Left renal pelvis (tissue), 4 donors: ENCODE measurements at regions not wholly inside any gene's neighbourhood (a gene's known extent, or its start where the extent isn't known, plus 50 kb on each side); places are given as distances from the start of the nearest gene placed in this dataset.

Source experiments
- DNase-seq, 4 donors: peaks; one replicate each; pipeline ENCODE4 v3.0.0-alpha.2; 2013; ENCODE audit warnings: low read depth in 4 of 4, low spot score in 3 of 4

- no peak for DNase-seq
Observed at GRCh38 chr10:130901311-130902165, 410.0 kb downstream of the TCERG1L start.

DNA sequence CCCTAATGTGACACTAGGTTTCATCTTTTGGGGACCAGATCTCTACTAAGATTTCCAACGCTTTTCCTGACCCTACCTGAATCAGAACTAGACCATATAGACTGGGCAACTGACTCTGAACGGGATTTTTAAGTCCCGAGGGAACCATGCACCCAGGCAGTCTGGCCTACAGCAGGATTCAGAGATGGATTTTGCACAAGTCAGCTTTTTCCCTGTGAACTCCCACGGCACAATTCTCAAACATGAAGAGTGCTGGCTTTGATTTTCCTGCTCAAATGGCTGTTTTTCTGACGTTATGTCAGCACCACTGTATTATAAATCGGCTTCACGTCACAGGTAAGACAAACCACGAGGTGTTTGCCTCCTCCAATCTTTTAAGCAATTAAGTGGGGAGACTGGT, 409.1 kb downstream of the TCERG1L start:
- DNase-seq = no peak

DNA sequence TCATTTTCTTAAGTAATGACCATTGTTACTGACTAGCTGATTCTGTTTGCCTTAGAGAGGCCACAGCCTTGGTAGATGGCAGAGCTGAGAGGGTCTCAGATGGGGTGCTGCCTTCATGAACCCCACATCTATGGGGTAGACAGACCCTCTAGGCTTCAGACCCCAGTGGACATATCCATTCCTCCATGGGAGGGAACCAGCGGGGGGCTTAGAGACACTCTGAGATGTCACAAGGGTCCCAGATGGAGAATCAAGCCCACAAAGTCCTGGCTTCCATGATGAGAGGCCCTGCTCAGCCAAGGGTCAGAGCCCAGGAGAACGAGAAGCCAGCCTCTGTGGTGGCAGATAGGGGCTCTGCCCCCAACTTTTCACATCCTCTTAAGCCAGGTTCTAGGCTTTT, 408.6 kb downstream of the TCERG1L start:
- DNase-seq = no peak

- DNase-seq = no peak
Observed at GRCh38 chr10:130904676-130905075, 406.8 kb downstream of the TCERG1L start.

GRCh38 chr10:130905386-130905785, 406.1 kb downstream of the TCERG1L start:
- no peak for DNase-seq

- DNase-seq = no peak
Observed at GRCh38 chr10:130905921-130906320, 405.6 kb downstream of the TCERG1L start.

DNA sequence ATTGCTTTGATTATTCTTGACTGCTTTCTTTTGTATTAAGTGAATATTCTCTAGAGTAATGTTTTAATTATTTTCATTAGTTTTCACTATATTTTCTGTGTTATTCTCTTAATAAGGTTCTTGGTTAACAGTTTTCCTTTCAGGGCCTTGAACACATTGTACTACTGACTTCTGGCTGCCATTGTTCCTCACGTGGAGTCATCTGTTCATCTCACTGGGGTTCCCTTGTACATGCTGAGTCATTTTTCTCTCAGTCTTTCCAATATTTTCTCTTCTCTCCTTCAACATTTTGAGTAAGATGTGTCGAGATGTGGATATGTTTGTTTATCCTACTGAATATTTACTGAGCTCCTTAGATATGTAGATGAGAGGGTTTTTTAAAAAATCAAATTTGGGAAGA, 400.7 kb downstream of the TCERG1L start:
- no peak for DNase-seq

DNA sequence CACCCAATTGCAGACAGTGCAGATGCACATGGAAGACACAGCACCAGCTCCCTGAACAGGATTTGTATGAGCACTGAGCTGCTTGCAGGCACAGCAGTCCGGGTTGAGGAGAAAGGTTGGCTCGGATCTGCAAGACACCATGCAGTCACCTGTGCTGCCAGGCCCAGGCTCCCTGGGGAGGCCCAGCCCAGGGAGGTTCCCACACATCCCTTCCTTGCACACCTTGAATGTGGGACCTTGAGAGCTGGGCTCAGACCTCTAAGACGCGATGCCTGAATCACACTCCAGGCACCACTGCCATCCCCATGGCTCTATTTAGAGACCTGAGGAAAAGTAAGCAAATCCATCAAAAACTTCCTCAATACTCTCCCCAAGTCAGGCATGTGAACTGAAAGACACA, 397.7 kb downstream of the TCERG1L start:
- DNase-seq = no peak

- no peak for DNase-seq
Observed at GRCh38 chr10:130914367-130914766, 397.2 kb downstream of the TCERG1L start.

GRCh38 chr10:130915065-130915464, 396.5 kb downstream of the TCERG1L start:
- DNase-seq = no peak

GRCh38 chr10:130921461-130921860, 390.1 kb downstream of the TCERG1L start:
- DNase-seq = no peak

DNA sequence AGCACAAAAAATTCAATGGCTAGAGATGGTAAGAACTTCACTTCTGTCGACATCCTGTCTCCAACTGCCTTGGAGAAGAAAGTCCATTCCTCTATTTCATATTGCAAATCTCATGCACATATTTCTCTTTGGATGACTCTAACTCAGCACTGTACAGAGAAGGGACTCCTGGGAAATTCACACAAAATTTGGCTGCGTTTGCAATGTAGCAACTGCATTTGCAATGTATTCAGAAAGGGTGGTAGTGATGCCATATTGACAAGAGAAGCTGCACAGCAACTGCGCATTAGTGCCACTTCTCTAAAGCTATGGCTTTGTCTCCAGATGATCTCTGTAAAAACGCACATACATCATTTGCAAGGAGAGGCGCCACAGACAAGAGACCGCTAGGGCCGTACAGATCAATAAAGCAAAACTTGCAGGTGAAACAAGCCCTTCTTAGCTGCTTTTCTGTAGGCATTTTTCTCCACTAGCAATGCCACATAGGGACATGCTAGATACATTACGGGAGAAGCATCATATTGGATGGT, 389.5 kb downstream of the TCERG1L start:
- DNase-seq = no peak

DNA sequence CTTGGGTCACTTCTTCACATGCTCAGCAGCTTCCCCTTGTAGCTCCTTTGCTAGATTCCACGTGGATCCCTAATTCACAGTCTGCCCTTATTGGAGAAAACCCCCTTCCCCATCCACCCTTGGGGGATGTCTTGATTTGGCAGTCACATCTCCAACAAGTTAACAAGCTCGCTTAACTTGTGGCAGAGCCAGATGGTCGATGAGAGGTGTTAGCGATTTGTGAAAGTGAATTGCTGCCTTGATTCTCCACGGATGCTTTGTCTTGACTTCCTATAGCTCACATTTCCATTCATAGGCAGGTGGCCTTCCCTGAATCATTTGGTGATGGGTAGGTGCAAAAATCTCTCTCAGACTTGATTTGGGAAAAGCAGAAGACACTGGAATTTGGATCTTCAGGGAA, 387.9 kb downstream of the TCERG1L start:
- no peak for DNase-seq

DNA sequence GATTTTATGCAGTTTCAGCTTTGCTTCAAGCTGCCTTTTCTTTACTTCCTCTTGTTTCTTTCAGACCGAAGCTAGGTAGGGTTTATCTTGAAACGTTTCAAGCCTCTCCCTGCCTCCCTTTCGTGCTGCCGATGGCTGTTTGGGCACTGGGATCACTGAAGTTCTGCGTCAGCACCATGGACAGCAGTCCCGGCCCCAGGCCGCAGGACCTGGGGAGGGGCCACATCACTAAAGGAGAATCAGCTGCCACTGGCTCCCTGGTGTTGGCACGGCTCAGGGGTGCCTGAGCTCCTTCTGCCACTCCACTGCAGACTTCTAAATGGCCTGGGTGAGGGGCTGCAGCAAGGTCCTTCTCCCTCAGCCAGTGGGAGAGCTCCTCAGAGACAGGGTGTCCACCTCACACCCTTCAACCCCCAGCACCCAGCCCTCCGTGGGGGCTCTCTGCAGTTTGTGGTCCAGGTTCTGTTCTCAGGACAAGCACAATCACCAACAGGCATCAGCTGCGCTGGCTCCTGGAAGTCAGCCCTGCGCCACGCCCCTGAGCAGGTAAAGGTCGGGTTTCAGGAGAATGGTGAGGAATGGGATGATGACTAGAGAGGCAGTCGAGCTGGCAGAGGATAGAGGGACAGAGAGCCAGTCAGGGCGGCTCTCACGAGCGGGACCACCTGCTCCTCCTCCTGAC, 387.2 kb downstream of the TCERG1L start:
- peak in 2 of 4 donors; percentile 38 to 59 for DNase-seq

DNA sequence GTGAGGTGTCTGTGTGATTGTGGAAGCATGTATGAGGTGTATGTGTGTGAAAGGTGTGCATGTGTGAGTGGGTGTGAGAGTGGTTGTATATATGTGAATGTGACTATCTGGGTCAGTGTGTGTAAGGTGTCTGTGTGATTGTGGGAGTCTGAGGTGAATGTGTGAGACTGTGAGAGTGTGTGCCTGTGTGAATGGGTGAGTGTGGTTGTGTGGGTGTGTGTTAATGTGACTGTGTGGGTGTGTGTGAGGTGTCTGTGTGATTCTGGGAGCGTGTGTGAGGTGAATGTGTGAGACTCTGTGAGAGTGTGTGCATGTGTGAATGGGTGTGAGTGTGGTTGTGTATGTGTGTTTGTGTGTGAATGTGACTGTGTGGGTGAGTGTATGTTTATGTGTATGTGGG, 385.1 kb downstream of the TCERG1L start:
- no peak for DNase-seq

GRCh38 chr10:130927157-130927556, 384.4 kb downstream of the TCERG1L start:
- no peak for DNase-seq

DNA sequence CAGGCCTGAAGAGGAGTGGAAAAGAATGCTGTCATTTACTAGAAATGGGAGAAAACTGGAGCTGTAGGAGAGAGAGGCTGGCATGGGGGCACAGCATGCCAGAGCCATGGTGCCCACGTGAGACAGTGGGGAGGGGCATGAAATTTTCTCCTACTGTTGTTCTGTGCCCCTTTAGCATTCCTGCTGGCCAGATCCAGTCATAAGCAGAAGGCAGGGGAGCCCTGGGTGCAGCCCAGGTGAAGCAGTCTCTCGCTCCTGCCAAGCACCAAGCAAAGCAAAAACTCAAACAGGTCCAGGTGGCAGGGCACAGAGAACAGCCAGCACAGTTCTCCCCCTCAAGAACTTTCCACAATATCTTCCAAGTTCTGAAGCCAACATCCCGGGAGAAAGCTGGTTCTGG, 383.2 kb downstream of the TCERG1L start:
- DNase-seq = no peak

- no peak for DNase-seq
Observed at GRCh38 chr10:130929422-130930325, 381.8 kb downstream of the TCERG1L start.

DNA sequence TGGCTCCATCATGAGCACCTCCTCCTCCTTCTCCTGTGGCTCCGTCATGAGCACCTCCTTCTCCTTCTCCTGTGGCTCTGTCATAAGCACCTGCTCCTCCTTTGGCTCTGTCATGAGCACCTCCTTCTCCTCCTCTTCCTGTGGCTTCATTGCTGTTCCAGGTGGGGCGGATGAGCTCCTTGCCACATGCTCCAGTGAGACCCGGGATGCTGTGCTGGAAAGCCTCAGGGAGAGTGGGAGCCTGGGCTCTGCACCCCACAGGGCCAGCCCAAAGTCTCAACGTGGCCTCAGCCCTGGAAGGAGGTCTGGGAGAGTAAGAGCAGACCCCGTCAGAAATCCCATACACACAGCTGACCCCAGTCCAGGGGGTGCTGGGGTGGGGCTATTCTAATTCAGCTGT, 380.7 kb downstream of the TCERG1L start:
- DNase-seq = no peak

DNA sequence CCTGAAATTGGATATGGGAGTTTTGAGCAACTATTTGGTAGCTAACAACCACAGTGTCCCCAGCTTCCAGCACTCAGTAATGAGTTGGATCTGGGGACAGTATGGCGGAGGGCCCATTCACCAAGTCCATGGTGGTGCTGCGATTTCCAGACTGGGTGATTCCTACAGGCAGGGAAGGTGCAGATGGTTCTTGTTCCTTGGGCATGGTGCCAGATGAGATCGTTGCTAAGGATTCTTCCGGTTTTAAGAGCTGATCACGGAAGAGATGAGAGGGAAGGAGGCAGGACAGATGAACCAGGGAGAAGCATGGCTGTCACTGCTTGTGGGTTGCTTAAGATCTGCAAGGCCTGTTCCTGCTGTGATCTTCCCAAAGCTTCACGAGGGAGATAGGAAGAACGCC, 380.3 kb downstream of the TCERG1L start:
- DNase-seq = no peak
